ENCODE measurements at regions not wholly inside any gene's neighbourhood (a gene's known extent, or its start where the extent isn't known, plus 50 kb on each side); places are given as distances from the start of the nearest gene placed in this dataset.

DNA sequence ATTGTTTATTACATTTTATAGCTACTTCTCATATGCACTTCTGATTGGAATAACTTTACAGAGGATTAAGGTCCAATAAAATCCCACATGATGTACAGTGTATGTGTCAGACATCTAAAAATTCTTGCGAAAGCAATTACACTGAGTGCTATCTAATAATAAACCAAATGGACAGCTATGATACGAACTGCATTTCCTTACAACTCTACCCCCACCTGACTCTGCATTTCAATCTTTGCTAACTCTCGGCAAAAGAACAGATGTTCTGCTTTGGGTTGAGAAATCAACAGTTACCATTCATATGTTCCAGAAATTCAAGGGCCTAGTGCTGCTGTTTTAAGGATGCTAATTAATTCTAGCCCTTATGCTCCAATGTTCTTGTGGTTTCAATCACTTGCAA lies 287.9 kb upstream of the NOCT start:
- TF ChIP-seq FOXM1 (IDR thresholded peaks at IDR 0.05; ENCODE audit: borderline replicate concordance, low read depth) (no peak), NFIC (IDR thresholded peaks at IDR 0.05) (no peak), TCF12 (IDR thresholded peaks at IDR 0.05; ENCODE audit: low read depth) (no peak), MAX (IDR thresholded peaks at IDR 0.05) (no peak), EP300 (IDR thresholded peaks at IDR 0.05; ENCODE audit: borderline replicate concordance) (no peak), CREB1 (IDR thresholded peaks at IDR 0.05; ENCODE audit: low read depth) (no peak), REST (IDR thresholded peaks at IDR 0.05; ENCODE audit: low read depth) (no peak), RAD21 (IDR thresholded peaks at IDR 0.05; ENCODE audit: low read depth) (no peak), TAF1 (IDR thresholded peaks at IDR 0.05; ENCODE audit: low read depth) (no peak), TEAD4 (IDR thresholded peaks at IDR 0.05) (no peak), EGR1 (IDR thresholded peaks at IDR 0.05) (no peak), USF1 (IDR thresholded peaks at IDR 0.05) (no peak), YY1 (IDR thresholded peaks at IDR 0.05; ENCODE audit: low read depth) (no peak)

All from Ishikawa (cell line).